ENCODE measurements at regions not wholly inside any gene's neighbourhood (a gene's known extent, or its start where the extent isn't known, plus 50 kb on each side); places are given as distances from the start of the nearest gene placed in this dataset.
"Not testable (repeated sequence)": the region's sequence is repeated elsewhere in the genome, so short reads cannot be mapped to it uniquely, and the experiment has no call there.

DNA sequence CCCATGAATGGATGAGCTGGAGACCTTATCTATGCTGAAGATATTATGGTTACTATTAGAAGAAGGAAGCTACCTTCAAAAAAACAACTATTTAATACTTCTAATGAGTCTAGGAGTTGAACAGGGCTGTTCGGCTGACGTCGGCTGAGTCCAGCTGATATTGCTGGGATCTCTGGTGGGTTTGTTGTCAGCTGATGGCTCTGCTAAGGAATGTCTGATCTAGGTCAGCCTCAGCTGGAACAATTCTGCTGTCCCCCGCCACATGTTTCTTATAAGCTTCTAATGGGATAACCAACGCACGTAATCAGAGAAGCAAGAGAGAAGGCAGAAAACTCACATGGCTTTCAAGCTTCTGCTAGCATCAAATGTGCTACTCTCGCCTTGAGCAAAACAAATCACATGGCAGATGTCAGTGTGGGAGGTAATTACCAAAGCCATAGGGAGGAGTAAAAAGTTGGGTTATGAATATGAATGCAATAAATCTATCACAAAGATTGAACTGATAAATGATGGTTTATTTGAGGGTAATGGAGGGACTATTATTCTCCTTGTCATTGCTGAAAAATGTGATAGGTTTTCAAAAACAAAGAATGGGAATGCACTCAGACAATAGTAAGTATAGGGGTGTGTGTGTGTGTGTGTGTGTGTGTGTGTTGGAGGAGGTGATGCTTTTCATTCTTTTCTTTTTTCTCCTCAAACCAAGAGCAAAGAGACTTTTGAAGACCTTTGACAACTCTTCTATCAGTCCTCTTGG is 71.5 kb downstream of the BTBD3 start:
- H3K9ac ChIP-seq, result no peak overlapping the region

GRCh38 chr20:11992426-11992825 is 74.7 kb downstream of the BTBD3 start:
- H3K4me3 ChIP-seq, result no peak overlapping the region
- no peaks in the 10 kb centered on the region for H3K36me3 ChIP-seq
- no peak overlapping the region for H3K4me2 ChIP-seq
- H3K9ac ChIP-seq, result no peak overlapping the region
- H3K9me3 ChIP-seq (replicated peaks in 1 of 11), result no peaks in the 10 kb centered on the region
- TF ChIP-seq Cebpa-rat (IDR thresholded peaks at IDR 0.05), result no peak
- H3K4me1 ChIP-seq, result no peaks in the 10 kb centered on the region
- H3K27ac ChIP-seq, result no peak overlapping the region
- H3K27me3 ChIP-seq, result no peaks in the 10 kb centered on the region
- no peaks in the 10 kb centered on the region for H4K20me1 ChIP-seq

More for the DNA sequence above, 71.5 kb downstream of the BTBD3 start:
- TF ChIP-seq Cebpa-rat (IDR thresholded peaks at IDR 0.05), result no peak
- Histone ChIP-seq H3K4me2 (no peak overlapping the region), H4K20me1 (no peaks in the 10 kb centered on the region), H3K4me1 (no peaks in the 10 kb centered on the region), H3K9me3 (replicated peaks in 1 of 11) (no peaks in the 10 kb centered on the region), H3K4me3 (no peak overlapping the region), H3K27me3 (no peaks in the 10 kb centered on the region), H3K36me3 (no peaks in the 10 kb centered on the region), H3K27ac (no peak overlapping the region)

- no peak overlapping the region for H3K4me2 ChIP-seq
- no peaks in the 10 kb centered on the region for H3K4me1 ChIP-seq
- no peaks in the 10 kb centered on the region for H4K20me1 ChIP-seq
- no peak for TF ChIP-seq Cebpa-rat (IDR thresholded peaks at IDR 0.05)
- H3K9me3 ChIP-seq (replicated peaks in 1 of 11), result no peaks in the 10 kb centered on the region
- H3K27ac ChIP-seq, result no peak overlapping the region
- no peak overlapping the region for H3K4me3 ChIP-seq
- H3K9ac ChIP-seq, result no peak overlapping the region
- H3K27me3 ChIP-seq, result no peaks in the 10 kb centered on the region
- no peaks in the 10 kb centered on the region for H3K36me3 ChIP-seq
These were observed 76.3 kb downstream of the BTBD3 start for GRCh38 chr20:11993886-11994461.

DNA sequence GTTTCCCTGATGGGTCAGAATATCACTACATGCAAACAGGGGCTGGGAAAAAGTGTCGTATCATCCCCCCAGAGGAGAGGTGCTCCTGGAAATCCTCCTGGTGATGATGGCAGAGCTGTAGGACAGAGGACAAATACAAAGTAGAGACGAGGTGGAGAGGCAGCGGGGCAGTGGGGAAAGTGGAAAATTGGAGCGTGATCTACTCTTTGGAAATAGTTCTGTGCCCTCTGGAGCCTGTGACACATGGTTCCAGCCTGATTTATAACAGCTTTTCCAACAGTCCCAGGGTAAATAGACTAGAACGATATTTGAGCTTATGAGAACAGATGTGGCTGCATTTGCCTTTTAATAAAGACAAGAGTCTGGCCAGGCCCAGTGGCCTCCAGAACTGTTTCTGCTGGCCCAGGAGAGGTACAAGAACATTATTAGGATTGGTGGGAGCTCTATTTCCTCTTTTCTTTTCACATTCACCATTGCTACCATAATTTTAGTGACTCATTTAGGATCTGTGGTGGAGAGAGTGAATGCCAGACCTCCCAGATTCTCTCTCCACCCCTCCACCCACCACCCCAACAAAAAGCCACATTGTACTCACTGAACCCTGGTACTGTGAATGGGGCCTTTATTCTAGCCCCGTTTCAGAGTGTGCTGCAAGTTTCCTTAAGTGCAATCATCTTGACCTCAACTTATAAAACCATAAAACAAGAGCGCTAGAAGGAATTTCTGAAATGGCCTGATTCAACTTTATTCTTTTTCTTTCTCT is 78.3 kb downstream of the BTBD3 start:
- Histone ChIP-seq H3K36me3 (no peaks in the 10 kb centered on the region), H3K27me3 (no peaks in the 10 kb centered on the region), H3K9ac (no peak overlapping the region), H3K9me3 (replicated peaks in 1 of 11) (no peaks in the 10 kb centered on the region), H3K4me1 (no peaks in the 10 kb centered on the region), H3K4me3 (no peak overlapping the region), H3K27ac (no peak overlapping the region), H4K20me1 (no peaks in the 10 kb centered on the region), H3K4me2 (no peak overlapping the region)
- TF ChIP-seq Cebpa-rat (IDR thresholded peaks at IDR 0.05), result no peak

GRCh38 chr20:12004776-12005175 is 87.1 kb downstream of the BTBD3 start:
- H3K4me1 ChIP-seq, H3K36me3 ChIP-seq, H4K20me1 ChIP-seq, H3K27me3 ChIP-seq, H3K4me2 ChIP-seq, H3K4me3 ChIP-seq, H3K9ac ChIP-seq, H3K27ac ChIP-seq: not testable (repeated sequence)
- peaks cover 0 to 16% (median 8%) of the 10 kb centered on the region in 11 experiments; a peak in 5 of 22 replicates for H3K9me3 ChIP-seq (replicated peaks in 1 of 11)

DNA sequence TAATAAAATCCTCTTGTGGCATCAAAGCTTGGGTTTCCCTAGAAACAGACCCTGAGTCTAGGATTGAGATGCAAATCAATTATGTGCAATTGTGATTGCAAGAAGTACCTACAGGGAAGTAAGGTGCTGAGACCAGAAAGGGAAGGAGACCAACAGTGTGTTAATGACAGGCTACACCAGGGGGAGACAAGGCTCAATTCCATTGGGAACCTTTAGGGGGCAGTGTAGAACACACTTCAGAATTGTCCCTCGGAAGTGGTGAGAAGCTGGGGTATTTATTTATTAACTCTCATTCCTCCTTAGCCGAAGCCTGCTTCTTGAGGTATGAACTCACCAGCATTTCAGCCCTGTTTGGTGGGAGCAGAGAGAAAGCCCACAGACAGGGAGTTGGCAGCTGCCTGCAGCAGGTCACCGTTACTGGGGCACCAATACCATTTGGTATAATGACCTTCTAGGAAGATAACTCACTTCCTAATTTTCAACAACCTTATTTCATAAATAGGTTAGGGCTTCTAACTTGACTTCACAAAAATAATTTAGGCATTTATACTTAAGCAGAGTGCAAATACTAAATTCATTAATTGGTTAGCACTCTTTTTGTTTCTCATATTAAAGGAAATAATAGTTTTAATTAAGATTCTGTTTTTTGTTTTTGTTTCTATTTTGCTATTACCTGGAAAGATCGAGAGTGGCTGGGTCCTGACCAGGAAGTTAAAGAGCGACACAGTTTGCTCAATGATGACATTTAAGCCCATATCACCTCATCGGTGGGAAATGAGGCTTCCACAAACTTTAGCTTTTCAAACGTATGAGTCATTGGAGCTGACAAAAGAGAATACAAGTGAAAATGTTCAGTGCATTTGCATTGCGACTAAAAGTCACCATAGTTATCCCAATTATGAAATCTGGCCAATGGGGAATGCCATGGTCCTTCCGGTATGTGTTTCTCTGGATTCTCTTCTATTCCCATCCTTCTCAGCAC is 94.8 kb downstream of the BTBD3 start:
- H3K36me3 ChIP-seq, result no peaks in the 10 kb centered on the region
- no peaks in the 10 kb centered on the region for H3K9me3 ChIP-seq (replicated peaks in 1 of 11)
- TF ChIP-seq Cebpa-rat (IDR thresholded peaks at IDR 0.05), result no peak
- no peak overlapping the region for H3K9ac ChIP-seq
- H4K20me1 ChIP-seq, result no peaks in the 10 kb centered on the region
- peak overlapping the region in 2 of 11 experiments; percentile 3 to 5; a peak in 1 of 22 replicates for H3K4me2 ChIP-seq
- H3K4me3 ChIP-seq, result no peak overlapping the region
- H3K4me1 ChIP-seq, result peaks cover 0 to 23% (median 5%) of the 10 kb centered on the region in 10 experiments; a peak in 6 of 20 replicates
- no peak overlapping the region for H3K27ac ChIP-seq
- H3K27me3 ChIP-seq, result no peaks in the 10 kb centered on the region

GRCh38 chr20:12014276-12014675 is 96.6 kb downstream of the BTBD3 start:
- peaks cover 0 to 23% (median 5%) of the 10 kb centered on the region in 10 experiments; a peak in 6 of 20 replicates for H3K4me1 ChIP-seq
- no peaks in the 10 kb centered on the region for H3K9me3 ChIP-seq (replicated peaks in 1 of 11)
- no peak for TF ChIP-seq Cebpa-rat (IDR thresholded peaks at IDR 0.05)
- no peak overlapping the region for H3K4me3 ChIP-seq
- H3K4me2 ChIP-seq, result no peak overlapping the region
- H3K9ac ChIP-seq, result no peak overlapping the region
- no peaks in the 10 kb centered on the region for H3K36me3 ChIP-seq
- H4K20me1 ChIP-seq, result no peaks in the 10 kb centered on the region
- H3K27me3 ChIP-seq, result no peaks in the 10 kb centered on the region
- H3K27ac ChIP-seq, result no peak overlapping the region

DNA sequence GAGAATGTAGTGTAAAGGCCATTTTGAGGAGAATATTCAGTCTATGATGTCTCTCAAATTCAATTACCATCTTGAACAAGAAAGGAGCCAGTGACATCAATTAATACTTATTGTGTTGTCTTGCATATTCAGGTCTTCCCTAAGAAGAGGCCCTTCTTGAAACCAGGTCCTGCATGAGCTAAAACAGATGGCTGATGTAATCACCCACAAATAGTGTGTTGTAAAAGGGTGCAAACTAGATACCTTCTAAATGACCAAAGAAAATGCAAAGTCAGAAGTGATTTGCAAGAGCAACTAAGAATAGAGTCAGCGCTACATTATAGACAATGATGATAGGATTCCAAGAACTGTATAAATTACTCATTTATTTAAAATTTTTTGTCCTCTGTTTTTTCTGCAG is 97.0 kb downstream of the BTBD3 start:
- Histone ChIP-seq H3K4me3 (no peak overlapping the region), H3K27me3 (no peaks in the 10 kb centered on the region), H3K36me3 (no peaks in the 10 kb centered on the region), H3K9me3 (replicated peaks in 1 of 11) (no peaks in the 10 kb centered on the region), H3K9ac (no peak overlapping the region), H3K27ac (no peak overlapping the region), H4K20me1 (no peaks in the 10 kb centered on the region), H3K4me2 (no peak overlapping the region), H3K4me1 (peaks cover 0 to 23% (median 6%) of the 10 kb centered on the region in 10 experiments; a peak in 6 of 20 replicates)
- no peak for TF ChIP-seq Cebpa-rat (IDR thresholded peaks at IDR 0.05)

GRCh38 chr20:12016291-12016690 is 98.6 kb downstream of the BTBD3 start:
- peak overlapping the region in 2 of 11 experiments; percentile 38 to 60; a peak in 4 of 22 replicates for H3K4me2 ChIP-seq
- H4K20me1 ChIP-seq, result no peaks in the 10 kb centered on the region
- H3K27ac ChIP-seq, result no peak overlapping the region
- TF ChIP-seq Cebpa-rat (IDR thresholded peaks at IDR 0.05), result no peak
- H3K27me3 ChIP-seq, result no peaks in the 10 kb centered on the region
- no peak overlapping the region for H3K9ac ChIP-seq
- H3K4me3 ChIP-seq, result no peak overlapping the region
- peaks cover 9 to 28% (median 16%) of the 10 kb centered on the region in 10 experiments; a peak in 19 of 20 replicates for H3K4me1 ChIP-seq
- H3K9me3 ChIP-seq (replicated peaks in 1 of 11), result no peaks in the 10 kb centered on the region
- H3K36me3 ChIP-seq, result no peaks in the 10 kb centered on the region

Measured in BLaER1 treated with 17β-estradiol and CSF1 and Interleukin-3, amounts not matched to agents 10 nM and 100 nM (cell line).